Kidney (tissue), 13 donors: ENCODE measurements at regions not wholly inside any gene's neighbourhood (a gene's known extent, or its start where the extent isn't known, plus 50 kb on each side); places are given as distances from the start of the nearest gene placed in this dataset.
"Not testable (repeated sequence)": the region's sequence is repeated elsewhere in the genome, so short reads cannot be mapped to it uniquely, and the experiment has no call there.

Source experiments
- DNase-seq, 5 donors: peaks; one replicate each; pipeline ENCODE4 v3.0.0-alpha.2; 2013 to 2020
- FAIRE-seq: peaks from 2 replicates; lab custom pipeline; 2012; peaks lifted over from hg19 to GRCh38; lab: Jason Lieb, UNC
- H3K27ac ChIP-seq, 2 donors: one replicate each; pipeline ENCODE4 v1.7.0; 2013; ENCODE audit warnings: low read depth in 2 of 2, low read length in 2 of 2, inconsistent platforms in 1 of 2
- H3K27me3 ChIP-seq: one replicate; pipeline ENCODE4 v1.7.1; 2013; ENCODE audit warnings: low read length, inconsistent platforms; ENCODE audit not compliant: control insufficient read depth, insufficient read depth
- H3K36me3 ChIP-seq, 3 donors: one replicate each; pipeline versions ENCODE4 v1.7.0 to v1.7.1; 2013; ENCODE audit warnings: low read length in 3 of 3, control low read depth in 1 of 3, inconsistent platforms in 1 of 3; ENCODE audit not compliant: insufficient read depth in 3 of 3, control insufficient read depth in 2 of 3
- H3K4me1 ChIP-seq, 3 donors: one replicate each; pipeline versions ENCODE4 v1.7.0 to v1.7.1; 2013; ENCODE audit warnings: low read length in 3 of 3, inconsistent platforms in 1 of 3, low read depth in 1 of 3; ENCODE audit not compliant: control insufficient read depth in 2 of 3, insufficient read depth in 2 of 3
- H3K4me3 ChIP-seq, 3 donors: one replicate each; pipeline versions ENCODE4 v1.7.0 to v1.8.1; 2013; ENCODE audit warnings: low read length in 3 of 3, control low read depth in 1 of 3, inconsistent platforms in 1 of 3
- H3K9ac ChIP-seq, 3 donors: one replicate each; pipeline versions ENCODE4 v1.7.0 to v1.7.1; 2013; ENCODE audit warnings: low read length in 3 of 3, control low read depth in 1 of 3, inconsistent platforms in 1 of 3
- H3K9me3 ChIP-seq, 3 donors: one replicate each; pipeline versions ENCODE4 v1.7.0 to v1.7.1; 2013; ENCODE audit warnings: low read length in 3 of 3, control low read depth in 1 of 3, inconsistent platforms in 1 of 3; ENCODE audit not compliant: control insufficient read depth in 2 of 3, insufficient read depth in 1 of 3
- CTCF ChIP-seq: IDR thresholded peaks from 3 replicates; pipeline ENCODE4 v1.5.1; 2012; ENCODE audit warnings: mild to moderate bottlenecking, moderate library complexity, borderline replicate concordance; ENCODE audit not compliant: insufficient read depth; ENCODE audit errors: extremely low read depth
- intact Hi-C: fragments of 100-400 bp; cut with DNase I; formaldehyde crosslinking; loops from one replicate; pipeline ENCODE4 v1.11.1; 2022
- donor health status: control.
- donor health status: control.
- donor health status: control.
- donor health status: control.
- donor health status: control.
- donor health status: DM: yes; HTN: yes; CAD: no.
- donor health status: Normal renal cell carcinoma (clear cell type).

GRCh38 chr7:120079022-120079421 lies 194.0 kb upstream of the KCND2 start:
- TF ChIP-seq CTCF: no peak
- Histone ChIP-seq H3K9me3 (no peaks in the 10 kb centered on the region), H3K36me3 (no peaks in the 10 kb centered on the region), H3K4me1 (no peaks in the 10 kb centered on the region), H3K4me3 (no peak overlapping the region), H3K9ac (no peak overlapping the region), H3K27me3 (no peaks in the 10 kb centered on the region), H3K27ac (no peak overlapping the region)
- no peak for DNase-seq
- no peak for FAIRE-seq
- intact Hi-C loops: no loop called here

GRCh38 chr7:120079704-120080103 lies 193.3 kb upstream of the KCND2 start:
- H3K9me3 ChIP-seq: no peaks in the 10 kb centered on the region
- no peaks in the 10 kb centered on the region for H3K36me3 ChIP-seq
- H3K4me1 ChIP-seq: no peaks in the 10 kb centered on the region
- FAIRE-seq (no peak), DNase-seq (peak in 2 of 5 donors; percentile 3 to 5)
- no peak for TF ChIP-seq CTCF
- H3K4me3 ChIP-seq: no peak overlapping the region
- no peaks in the 10 kb centered on the region for H3K27me3 ChIP-seq
- H3K27ac ChIP-seq: no peak overlapping the region
- intact Hi-C loops: no loop called here
- H3K9ac ChIP-seq: no peak overlapping the region

GRCh38 chr7:120086468-120086867 lies 186.5 kb upstream of the KCND2 start:
- not testable (repeated sequence) for FAIRE-seq

GRCh38 chr7:120089968-120090367 lies 183.0 kb upstream of the KCND2 start:
- no peaks in the 10 kb centered on the region for H3K27me3 ChIP-seq
- no peaks in the 10 kb centered on the region for H3K9me3 ChIP-seq
- intact Hi-C loops: no loop called here
- no peaks in the 10 kb centered on the region for H3K4me1 ChIP-seq
- no peak overlapping the region for H3K27ac ChIP-seq
- peak; percentile 16 for TF ChIP-seq CTCF
- DNase-seq (peak in 1 of 5 donors; percentile 2), FAIRE-seq (no peak)
- no peak overlapping the region for H3K4me3 ChIP-seq
- H3K36me3 ChIP-seq: no peaks in the 10 kb centered on the region
- H3K9ac ChIP-seq: no peak overlapping the region

More at GRCh38 chr7:120086468-120086867, 186.5 kb upstream of the KCND2 start:
- H3K36me3 ChIP-seq, DNase-seq, intact Hi-C loops, H3K9me3 ChIP-seq, H3K9ac ChIP-seq, H3K4me3 ChIP-seq, H3K27me3 ChIP-seq, H3K4me1 ChIP-seq, H3K27ac ChIP-seq: not testable (repeated sequence)
